ENCODE measurements at regions not wholly inside any gene's neighbourhood (a gene's known extent, or its start where the extent isn't known, plus 50 kb on each side); places are given as distances from the start of the nearest gene placed in this dataset.

DNA sequence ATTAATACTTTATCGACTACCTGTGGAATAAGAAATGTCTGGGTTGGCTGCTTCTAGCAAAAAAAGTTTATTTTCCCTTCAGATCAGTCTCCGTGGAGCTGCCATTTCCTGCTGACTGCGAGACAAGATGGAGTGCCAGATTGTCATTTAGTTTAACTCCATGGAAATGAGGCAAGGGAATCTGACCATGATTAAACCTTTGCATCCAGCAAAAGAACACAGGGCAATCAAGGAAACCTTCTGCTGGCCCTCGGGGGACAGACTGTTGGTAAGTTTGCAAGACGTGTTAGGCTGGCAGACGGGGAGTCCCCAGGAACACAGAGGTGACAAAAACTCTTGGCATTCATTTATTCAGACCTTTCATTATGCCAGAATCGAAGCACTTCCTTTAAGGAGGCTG lies 52.2 kb upstream of the SPACA1 start:
- no peak for DNase-seq (ENCODE audit: low read depth in 2 of 2)

DNA sequence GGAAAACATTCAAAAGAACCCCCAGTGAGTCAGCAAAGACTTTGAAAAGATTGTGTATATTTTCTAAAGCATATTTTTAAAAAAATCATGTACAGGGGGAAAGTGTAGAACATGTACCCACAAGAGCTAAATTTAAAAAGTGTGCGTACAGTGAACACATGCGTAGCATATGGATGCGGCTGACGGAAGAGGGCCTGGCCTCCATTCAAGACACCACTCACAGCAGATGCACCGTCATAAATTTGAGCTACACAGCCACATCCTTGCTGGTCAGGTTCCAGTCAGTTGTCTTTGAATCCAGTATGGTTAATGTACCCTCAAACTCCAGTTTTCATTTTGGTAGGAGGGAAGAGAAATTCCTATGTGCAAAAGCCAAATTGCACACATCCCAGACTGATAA lies 54.3 kb upstream of the SPACA1 start:
- DNase-seq (ENCODE audit: low read depth in 2 of 2): no peak

DNA sequence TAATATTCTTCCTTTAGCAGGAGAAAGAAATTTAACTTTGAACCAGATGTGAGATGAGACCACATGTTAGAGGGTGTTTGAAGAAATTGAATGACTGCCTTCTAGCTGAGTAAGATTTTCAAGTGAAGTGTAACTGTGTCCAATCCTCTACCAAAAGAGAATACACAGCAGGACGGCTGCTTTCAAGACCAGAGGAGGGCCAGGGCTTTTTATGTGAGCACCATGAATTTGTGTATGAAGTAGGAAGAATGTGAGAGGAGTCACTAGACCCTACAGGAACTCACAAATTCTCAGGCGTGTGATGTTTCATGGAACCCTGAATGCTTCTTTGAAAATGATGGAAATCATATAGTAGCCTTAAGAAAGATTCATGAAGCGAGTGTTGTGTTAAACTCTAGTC lies 56.8 kb upstream of the SPACA1 start:
- no peak for DNase-seq (ENCODE audit: low read depth in 2 of 2)

DNA sequence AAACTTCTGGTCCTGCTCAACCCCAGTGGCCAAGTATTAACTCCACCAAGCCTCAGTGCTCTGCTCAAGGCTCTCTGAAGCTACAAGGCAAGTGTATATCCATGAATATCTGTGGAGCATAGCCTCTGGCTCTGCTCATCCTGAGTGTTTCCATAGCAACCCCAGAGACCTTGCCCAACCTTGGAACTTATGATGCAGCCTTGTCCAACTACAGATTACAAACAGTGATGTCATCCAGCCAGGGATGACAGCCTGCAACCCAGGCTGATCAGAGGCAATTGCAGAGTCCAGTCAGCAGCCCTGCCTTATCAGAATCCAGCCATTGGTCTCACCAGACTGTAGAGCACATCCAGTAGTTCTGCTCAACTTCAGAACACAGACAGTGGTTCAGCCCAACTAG lies 65.5 kb upstream of the SPACA1 start:
- DNase-seq (ENCODE audit: low read depth in 2 of 2): no peak

- DNase-seq (ENCODE audit: low read depth in 2 of 2): no peak
These were observed 67.9 kb upstream of the SPACA1 start for GRCh38 chr6:87979737-87980136.

DNA sequence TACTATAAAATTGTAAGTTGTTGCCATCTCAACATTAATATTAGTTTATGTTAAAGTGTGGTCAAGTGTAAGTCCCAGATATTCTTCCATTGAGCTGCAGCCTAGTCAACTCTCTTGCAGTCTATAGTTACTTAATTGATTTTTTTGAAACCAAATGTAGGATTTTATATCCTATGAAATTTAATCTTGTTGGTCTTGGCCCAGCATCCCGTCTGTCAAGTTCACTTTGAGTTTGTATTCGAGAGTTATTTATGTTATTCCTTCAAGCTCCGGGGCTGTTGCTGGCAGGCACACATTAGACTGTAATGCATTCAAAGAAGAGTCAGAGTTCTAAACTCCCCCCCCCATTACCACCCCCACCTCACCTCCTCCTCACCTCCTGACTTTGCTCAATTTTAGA lies 71.0 kb upstream of the SPACA1 start:
- DNase-seq (ENCODE audit: low read depth in 2 of 2): no peak

DNA sequence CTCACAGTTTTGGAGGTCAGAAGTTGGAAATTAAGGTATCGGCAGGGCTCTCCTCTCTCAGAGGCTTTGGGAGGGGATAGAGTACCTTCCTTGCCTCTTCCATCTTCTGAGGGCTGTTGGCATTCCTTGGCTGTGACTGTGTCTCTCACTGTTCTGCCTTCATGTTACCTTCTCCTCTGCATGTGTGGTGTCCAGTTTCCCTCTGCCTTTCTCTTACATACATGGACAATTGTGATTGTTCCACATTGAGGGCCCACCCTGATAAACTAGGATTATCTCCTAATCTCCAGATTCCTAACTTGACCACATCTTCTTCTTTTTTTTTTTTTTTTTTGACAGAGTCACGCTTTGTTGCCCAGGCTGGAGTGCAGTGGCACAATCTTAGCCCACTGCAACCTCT lies 72.1 kb upstream of the SPACA1 start:
- no peak for DNase-seq (ENCODE audit: low read depth in 2 of 2)

- DNase-seq (ENCODE audit: low read depth in 2 of 2): no peak
These were observed 75.4 kb upstream of the SPACA1 start for GRCh38 chr6:87972279-87972678.

GRCh38 chr6:87971605-87972262 lies 75.9 kb upstream of the SPACA1 start:
- DNase-seq (ENCODE audit: low read depth in 2 of 2): no peak

GRCh38 chr6:87968435-87969278 lies 79.0 kb upstream of the SPACA1 start:
- DNase-seq (ENCODE audit: low read depth in 2 of 2): no peak

- DNase-seq (ENCODE audit: low read depth in 2 of 2): no peak
These were observed 81.8 kb upstream of the SPACA1 start for GRCh38 chr6:87965806-87966205.

GRCh38 chr6:87959083-87959482 lies 88.6 kb upstream of the SPACA1 start:
- no peak for DNase-seq (ENCODE audit: low read depth in 2 of 2)

- no peak for DNase-seq (ENCODE audit: low read depth in 2 of 2)
These were observed 95.9 kb upstream of the SPACA1 start for GRCh38 chr6:87951751-87952150.

GRCh38 chr6:87950614-87951013 lies 97.0 kb upstream of the SPACA1 start:
- DNase-seq (ENCODE audit: low read depth in 2 of 2): no peak

DNA sequence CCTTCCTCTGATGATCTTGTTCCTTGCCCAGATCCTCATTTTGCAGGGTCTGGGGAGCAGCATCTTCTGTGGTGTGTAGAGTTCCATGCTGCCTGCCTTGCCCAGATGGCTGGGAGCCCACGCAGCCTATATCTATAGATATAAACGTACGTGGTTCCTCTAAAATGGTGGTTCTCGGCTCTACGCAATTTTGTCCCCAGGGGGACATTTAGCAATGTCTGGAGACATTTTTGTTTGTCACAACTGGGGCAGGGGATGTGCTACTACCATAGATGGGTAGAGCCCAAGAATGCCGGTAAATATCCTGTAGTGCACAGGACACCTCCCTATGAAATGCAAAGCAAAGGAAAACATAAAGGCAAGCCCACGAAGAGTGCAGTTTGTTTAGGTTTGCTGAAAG lies 98.4 kb upstream of the SPACA1 start:
- DNase-seq (ENCODE audit: low read depth in 2 of 2): no peak

- no peak for DNase-seq (ENCODE audit: low read depth in 2 of 2)
These were observed 101.0 kb upstream of the SPACA1 start for GRCh38 chr6:87946669-87947068.

DNA sequence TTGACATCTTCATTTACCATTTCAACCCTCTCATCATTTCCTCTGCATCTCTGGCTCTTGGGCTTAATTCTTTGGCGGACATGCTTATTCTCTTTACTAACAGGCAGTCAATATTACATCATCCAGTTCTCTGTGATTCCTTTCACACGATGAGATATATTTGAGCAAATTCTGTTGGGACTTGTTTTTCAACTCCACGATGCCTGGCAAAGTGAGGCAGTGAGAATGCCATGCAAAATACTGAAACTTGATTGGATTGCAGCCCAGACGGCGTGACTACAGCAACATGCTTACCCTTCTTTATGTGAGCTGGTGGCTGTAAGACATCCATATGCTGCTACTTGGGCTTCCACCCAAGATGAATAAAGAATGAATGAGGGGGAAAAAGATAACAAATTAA lies 101.7 kb upstream of the SPACA1 start:
- DNase-seq (ENCODE audit: low read depth in 2 of 2): no peak

- DNase-seq (ENCODE audit: low read depth in 2 of 2): no peak
These were observed 102.5 kb upstream of the SPACA1 start for GRCh38 chr6:87945181-87945580.

DNA sequence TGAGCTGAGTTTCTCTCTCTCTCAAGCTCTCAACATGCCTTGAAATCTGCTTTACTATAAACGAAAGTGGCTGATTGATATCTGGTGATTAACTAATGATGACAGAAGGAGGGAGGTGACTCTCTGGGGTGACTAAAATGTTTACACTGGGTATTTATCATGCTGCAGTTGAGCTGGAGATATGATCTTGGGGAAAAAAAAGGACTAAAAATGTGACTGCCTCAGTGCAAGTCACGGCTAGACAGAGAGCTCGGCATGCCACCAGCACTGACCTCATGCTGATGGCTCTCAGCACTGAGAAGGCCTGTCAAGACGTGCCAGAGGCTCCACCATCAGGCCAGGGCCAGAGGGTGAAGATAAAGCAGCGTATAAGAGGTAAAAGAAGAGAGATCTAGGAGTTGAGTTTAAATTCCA lies 103.1 kb upstream of the SPACA1 start:
- no peak for DNase-seq (ENCODE audit: low read depth in 2 of 2)

DNA sequence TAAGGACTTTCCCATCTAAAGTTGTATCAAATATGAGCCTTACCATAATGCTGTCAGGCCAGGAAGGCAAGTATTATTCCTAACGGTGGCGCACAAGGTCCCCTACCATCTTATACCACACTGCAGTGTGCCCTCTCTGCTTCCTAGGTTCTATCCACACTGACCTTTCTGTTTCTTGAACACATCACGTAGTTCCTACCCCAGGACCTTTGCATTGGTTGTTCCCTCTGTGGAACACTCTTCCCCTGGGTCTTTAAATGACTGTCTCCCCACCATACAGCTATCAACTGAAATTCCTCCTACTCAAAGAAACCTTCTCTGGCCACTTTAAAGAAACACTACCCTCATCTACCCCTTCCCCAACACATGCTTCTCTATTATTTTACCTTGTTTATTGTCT lies 104.5 kb upstream of the SPACA1 start:
- DNase-seq (ENCODE audit: low read depth in 2 of 2): no peak

- no peak for DNase-seq (ENCODE audit: low read depth in 2 of 2)
These were observed 105.9 kb upstream of the SPACA1 start for GRCh38 chr6:87941556-87942358.

GRCh38 chr6:87939776-87940175 lies 107.9 kb upstream of the SPACA1 start:
- DNase-seq (ENCODE audit: low read depth in 2 of 2): no peak

Data from dermis microvascular lymphatic vessel endothelial cell (primary cell).